Fibroblast of the aortic adventitia (primary cell): ENCODE measurements at regions not wholly inside any gene's neighbourhood (a gene's known extent, or its start where the extent isn't known, plus 50 kb on each side); places are given as distances from the start of the nearest gene placed in this dataset.

Experiments used
- DNase-seq: peaks from one replicate; pipeline ENCODE4 v3.0.0-alpha.2; 2010; ENCODE audit warnings: low read depth
- H3K4me3 ChIP-seq: 2 replicates; pipeline ENCODE4 v1.5.1; 2011; ENCODE audit warnings: low read depth, mild to moderate bottlenecking, control low read depth, low read length, moderate library complexity
- TF ChIP-seq, protein P1 (sequence below): IDR thresholded peaks from 2 replicates; pipeline ENCODE4 v1.5.1; 2011; ENCODE audit warnings: mild to moderate bottlenecking, low read length, control low read depth, inconsistent platforms; ENCODE audit not compliant: insufficient read depth

DNA sequence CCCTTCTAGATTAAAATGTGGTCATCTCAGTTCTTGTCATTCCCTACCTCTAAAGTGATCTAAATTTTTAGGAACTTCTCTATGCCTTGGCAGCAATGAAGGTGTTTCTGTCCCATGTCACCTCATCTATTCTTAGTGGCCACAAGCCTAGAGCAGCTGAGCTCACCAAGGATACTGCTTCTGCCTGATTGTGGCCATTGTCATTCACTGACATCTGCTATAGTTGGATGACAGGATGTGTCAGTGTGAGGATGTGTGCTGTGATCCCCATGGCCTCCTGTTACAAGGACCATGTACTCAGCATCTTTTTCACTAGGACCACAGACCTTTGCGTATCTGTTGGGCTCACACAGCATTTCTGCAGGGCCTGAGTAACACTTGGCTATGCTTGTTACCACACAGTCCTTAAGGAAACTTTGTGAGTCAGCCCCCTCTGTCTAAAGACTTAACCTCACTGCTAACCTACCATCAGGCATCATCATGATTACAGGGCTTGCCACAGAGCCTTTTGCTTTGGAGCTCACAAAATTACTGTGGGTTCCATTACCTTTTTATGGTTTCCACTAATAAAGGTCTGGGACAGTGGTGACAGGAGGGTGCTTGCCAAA lies 421.0 kb downstream of the ADAM29 start:
- H3K4me3 ChIP-seq, result no peak overlapping the region
- TF ChIP-seq, protein P1, sequence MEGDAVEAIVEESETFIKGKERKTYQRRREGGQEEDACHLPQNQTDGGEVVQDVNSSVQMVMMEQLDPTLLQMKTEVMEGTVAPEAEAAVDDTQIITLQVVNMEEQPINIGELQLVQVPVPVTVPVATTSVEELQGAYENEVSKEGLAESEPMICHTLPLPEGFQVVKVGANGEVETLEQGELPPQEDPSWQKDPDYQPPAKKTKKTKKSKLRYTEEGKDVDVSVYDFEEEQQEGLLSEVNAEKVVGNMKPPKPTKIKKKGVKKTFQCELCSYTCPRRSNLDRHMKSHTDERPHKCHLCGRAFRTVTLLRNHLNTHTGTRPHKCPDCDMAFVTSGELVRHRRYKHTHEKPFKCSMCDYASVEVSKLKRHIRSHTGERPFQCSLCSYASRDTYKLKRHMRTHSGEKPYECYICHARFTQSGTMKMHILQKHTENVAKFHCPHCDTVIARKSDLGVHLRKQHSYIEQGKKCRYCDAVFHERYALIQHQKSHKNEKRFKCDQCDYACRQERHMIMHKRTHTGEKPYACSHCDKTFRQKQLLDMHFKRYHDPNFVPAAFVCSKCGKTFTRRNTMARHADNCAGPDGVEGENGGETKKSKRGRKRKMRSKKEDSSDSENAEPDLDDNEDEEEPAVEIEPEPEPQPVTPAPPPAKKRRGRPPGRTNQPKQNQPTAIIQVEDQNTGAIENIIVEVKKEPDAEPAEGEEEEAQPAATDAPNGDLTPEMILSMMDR, result no peak
- peak; percentile 9 for DNase-seq

DNA sequence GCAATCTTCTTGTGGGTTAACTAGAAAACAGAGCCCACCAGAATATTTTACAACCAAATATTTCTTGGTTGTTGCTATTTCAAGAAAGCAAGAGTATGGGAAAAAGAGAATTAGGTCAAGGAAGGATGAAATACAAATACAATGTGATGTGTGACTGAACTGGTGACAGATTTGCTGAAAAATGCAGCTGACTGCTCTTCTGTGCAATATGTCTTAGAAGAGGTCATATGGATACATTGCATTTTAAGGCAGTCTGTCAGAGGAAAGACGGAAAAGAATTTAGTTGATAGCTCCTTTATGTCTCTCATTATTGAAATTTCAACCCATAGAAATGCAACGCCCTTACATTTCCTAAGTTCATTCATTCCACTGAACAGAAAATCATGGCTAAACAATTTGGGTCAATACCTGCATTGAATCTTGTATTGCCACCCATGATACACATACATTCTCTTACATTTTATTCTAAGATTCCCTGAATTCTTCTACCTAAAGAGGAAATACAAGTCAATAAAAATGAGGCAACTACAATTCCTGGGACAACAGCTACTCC lies 423.1 kb downstream of the ADAM29 start:
- no peak overlapping the region for H3K4me3 ChIP-seq
- TF ChIP-seq, protein P1, result no peak
- DNase-seq, result no peak

DNA sequence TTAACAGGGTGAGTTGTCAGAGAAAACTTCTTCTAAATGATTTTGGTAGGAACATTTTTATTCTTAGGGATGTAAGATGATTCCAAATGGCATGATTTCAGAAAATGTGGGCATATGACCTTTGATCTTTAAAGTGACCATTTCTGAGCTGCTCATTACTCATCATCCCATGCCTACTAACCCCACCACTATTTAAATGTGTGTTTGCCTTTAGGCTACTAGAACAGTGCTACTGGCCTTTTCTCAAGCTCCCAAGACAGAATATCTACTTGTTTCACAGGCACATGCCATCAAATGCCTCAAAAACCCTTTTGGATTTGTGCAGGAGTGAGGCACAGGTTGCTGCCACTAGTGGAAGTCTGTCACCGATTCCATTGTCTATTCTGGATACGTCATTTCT lies 428.2 kb downstream of the ADAM29 start:
- no peak overlapping the region for H3K4me3 ChIP-seq
- TF ChIP-seq, protein P1, result no peak
- DNase-seq, result no peak

DNA sequence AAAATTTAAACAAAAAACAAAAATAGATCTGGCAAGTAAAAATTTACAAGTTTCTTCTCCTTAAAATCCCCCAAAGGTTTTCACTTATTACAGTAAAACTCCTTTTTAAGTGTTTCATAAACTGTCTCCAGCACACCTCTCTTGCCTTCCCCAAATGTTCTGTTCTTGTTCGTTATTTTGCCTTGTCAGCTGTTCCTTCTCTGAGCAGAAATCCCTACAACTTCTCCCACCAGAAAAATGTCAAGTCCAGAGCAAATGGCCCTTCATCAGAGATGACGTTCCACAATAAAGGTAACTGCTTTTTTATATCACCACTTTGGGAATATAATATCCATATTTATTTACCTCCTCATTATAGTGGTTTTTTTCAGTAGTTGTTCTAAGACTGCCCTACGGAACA lies 432.1 kb downstream of the ADAM29 start:
- TF ChIP-seq, protein P1, result no peak
- H3K4me3 ChIP-seq, result no peak overlapping the region
- DNase-seq, result no peak

DNA sequence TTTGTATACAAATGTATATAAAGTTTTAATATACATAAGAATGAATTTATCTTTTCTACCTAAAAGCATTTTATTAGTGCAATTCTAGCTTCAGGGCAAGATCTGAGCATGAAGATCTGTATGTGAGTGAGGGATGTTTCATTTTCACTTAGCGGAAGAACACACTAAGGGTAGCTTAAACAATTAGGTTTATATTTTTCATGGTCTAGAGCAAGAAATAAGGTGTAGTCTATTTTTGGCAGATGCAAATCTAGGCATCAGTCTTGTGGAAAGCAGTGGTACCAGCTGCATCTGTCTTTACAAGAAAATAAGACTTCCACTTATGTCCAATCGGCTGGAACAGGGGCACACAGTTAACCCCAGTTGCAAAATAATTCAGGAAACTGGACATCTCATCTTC lies 433.3 kb downstream of the ADAM29 start:
- no peak overlapping the region for H3K4me3 ChIP-seq
- no peak for DNase-seq
- TF ChIP-seq, protein P1, result no peak

DNA sequence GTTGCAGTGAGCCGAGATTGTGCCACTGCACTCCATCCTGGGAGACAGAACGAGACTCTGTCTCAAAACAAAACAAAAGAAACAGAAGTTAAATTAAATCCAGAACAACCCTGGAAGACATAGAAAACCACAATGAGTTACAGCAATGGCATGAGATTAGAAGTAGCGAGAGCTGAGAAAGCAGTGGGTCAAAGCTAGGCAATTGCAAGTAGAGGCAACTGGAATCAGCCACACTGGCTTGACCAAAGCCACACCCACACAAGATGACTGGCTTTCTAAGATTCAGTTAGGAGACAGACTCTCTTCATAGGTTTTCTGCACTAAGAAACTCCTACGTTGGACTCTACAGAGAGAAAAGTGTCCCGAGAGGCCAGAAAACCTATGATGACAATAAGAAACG lies 443.0 kb downstream of the GPM6A start:
- H3K4me3 ChIP-seq, result no peak overlapping the region
- DNase-seq, result peak; percentile 59
- TF ChIP-seq, protein P1, result no peak

DNA sequence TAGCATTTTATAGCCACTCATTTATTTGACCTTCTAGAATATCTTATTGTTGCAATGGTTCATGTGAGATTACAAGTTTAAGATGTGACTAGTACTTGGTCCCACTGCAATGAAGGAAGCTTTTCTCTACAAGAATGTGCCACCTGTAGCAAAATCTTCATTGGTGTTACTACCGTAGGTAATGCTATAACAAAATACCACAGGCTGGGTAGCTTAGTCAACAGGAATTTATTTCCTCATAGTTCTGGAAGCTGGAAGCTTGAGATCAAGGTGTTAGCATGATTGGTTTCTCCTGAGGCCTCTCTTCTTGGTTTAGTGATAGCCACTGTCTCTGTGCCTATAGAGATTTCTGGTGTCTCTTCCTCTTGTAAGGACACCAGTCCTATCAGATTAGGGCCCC lies 441.0 kb downstream of the GPM6A start:
- TF ChIP-seq, protein P1, result no peak
- no peak overlapping the region for H3K4me3 ChIP-seq
- DNase-seq, result no peak
